HepG2 (cell line): ENCODE measurements at regions not wholly inside any gene's neighbourhood (a gene's known extent, or its start where the extent isn't known, plus 50 kb on each side); places are given as distances from the start of the nearest gene placed in this dataset.

ENCODE experiments used
- FOSL1 ChIP-seq: sonication (generic); formaldehyde crosslinking; IDR thresholded peaks from 2 replicates; pipeline ENCODE4 v1.9.0; 2021; ENCODE audit warnings: missing genetic modification reagents, borderline replicate concordance
- MTF2 ChIP-seq: sonication (generic); formaldehyde crosslinking; IDR thresholded peaks from 2 replicates; pipeline ENCODE4 v1.5.0; 2020; ENCODE audit warnings: missing genetic modification reagents, borderline replicate concordance
- MXD1 ChIP-seq: sonication (generic); formaldehyde crosslinking; IDR thresholded peaks from 2 replicates; pipeline ENCODE4 v1.4.0; 2020; ENCODE audit warnings: mild to moderate bottlenecking, missing genetic modification reagents
- NAIF1 ChIP-seq: sonication (generic); formaldehyde crosslinking; IDR thresholded peaks from 2 replicates; pipeline ENCODE4 v1.5.0; 2020; ENCODE audit warnings: mild to moderate bottlenecking, missing genetic modification reagents, borderline replicate concordance
- NCOA1 ChIP-seq: sonication (generic); formaldehyde crosslinking; IDR thresholded peaks from 2 replicates; pipeline ENCODE4 v1.9.0; 2021; ENCODE audit warnings: missing genetic modification reagents
- NFE2L1 ChIP-seq: sonication (generic); formaldehyde crosslinking; IDR thresholded peaks from 2 replicates; pipeline ENCODE4 v1.4.0; 2020; ENCODE audit warnings: missing genetic modification reagents, mild to moderate bottlenecking, borderline replicate concordance
- NFIB ChIP-seq: sonication (generic); formaldehyde crosslinking; IDR thresholded peaks from 2 replicates; pipeline ENCODE4 v1.9.0; 2021; ENCODE audit warnings: missing genetic modification reagents, mild to moderate bottlenecking, borderline replicate concordance
- THAP9 ChIP-seq: sonication (generic); formaldehyde crosslinking; IDR thresholded peaks from 2 replicates; pipeline ENCODE4; 2020; ENCODE audit warnings: missing genetic modification reagents, mild to moderate bottlenecking, borderline replicate concordance
- ZNF292 ChIP-seq: sonication (generic); formaldehyde crosslinking; IDR thresholded peaks from 2 replicates; pipeline ENCODE4 v1.8.1; 2022; ENCODE audit warnings: mild to moderate bottlenecking, low read depth, missing genetic modification reagents, borderline replicate concordance
- ZNF326 ChIP-seq: sonication (generic); formaldehyde crosslinking; IDR thresholded peaks from 2 replicates; pipeline ENCODE4 v1.4.0; 2020; ENCODE audit warnings: missing genetic modification reagents, borderline replicate concordance
- ZNF644 ChIP-seq: IDR thresholded peaks from 2 replicates; pipeline ENCODE4 v1.6.1; 2016; ENCODE audit warnings: low read depth
- TF ChIP-seq, protein P1 (sequence below): sonication (generic); formaldehyde crosslinking; IDR thresholded peaks from 2 replicates; pipeline ENCODE4 v1.5.0; 2020; ENCODE audit warnings: mild to moderate bottlenecking, missing genetic modification reagents, borderline replicate concordance
- TF ChIP-seq, protein P2 (sequence below): sonication (generic); formaldehyde crosslinking; IDR thresholded peaks from 2 replicates; pipeline ENCODE4 v1.8.1; 2022; ENCODE audit warnings: low read depth, mild to moderate bottlenecking, missing genetic modification reagents
- TF ChIP-seq, protein P3 (sequence below): sonication (generic); formaldehyde crosslinking; IDR thresholded peaks from 2 replicates; pipeline ENCODE4 v1.5.1; 2020; ENCODE audit warnings: mild to moderate bottlenecking, missing genetic modification reagents, borderline replicate concordance

GRCh38 chr13:33678906-33679657 lies 138.9 kb upstream of the RFC3 start (continued):
- TF ChIP-seq, protein P1, sequence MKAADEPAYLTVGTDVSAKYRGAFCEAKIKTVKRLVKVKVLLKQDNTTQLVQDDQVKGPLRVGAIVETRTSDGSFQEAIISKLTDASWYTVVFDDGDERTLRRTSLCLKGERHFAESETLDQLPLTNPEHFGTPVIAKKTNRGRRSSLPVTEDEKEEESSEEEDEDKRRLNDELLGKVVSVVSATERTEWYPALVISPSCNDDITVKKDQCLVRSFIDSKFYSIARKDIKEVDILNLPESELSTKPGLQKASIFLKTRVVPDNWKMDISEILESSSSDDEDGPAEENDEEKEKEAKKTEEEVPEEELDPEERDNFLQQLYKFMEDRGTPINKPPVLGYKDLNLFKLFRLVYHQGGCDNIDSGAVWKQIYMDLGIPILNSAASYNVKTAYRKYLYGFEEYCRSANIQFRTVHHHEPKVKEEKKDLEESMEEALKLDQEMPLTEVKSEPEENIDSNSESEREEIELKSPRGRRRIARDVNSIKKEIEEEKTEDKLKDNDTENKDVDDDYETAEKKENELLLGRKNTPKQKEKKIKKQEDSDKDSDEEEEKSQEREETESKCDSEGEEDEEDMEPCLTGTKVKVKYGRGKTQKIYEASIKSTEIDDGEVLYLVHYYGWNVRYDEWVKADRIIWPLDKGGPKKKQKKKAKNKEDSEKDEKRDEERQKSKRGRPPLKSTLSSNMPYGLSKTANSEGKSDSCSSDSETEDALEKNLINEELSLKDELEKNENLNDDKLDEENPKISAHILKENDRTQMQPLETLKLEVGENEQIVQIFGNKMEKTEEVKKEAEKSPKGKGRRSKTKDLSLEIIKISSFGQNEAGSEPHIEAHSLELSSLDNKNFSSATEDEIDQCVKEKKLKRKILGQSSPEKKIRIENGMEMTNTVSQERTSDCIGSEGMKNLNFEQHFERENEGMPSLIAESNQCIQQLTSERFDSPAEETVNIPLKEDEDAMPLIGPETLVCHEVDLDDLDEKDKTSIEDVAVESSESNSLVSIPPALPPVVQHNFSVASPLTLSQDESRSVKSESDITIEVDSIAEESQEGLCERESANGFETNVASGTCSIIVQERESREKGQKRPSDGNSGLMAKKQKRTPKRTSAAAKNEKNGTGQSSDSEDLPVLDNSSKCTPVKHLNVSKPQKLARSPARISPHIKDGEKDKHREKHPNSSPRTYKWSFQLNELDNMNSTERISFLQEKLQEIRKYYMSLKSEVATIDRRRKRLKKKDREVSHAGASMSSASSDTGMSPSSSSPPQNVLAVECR = peak; percentile 57; the same call in 1 of the 2 replicates
- TF ChIP-seq THAP9 (no peak), NCOA1 (no peak), MTF2 (CRISPR knock-in tag) (no peak), ZNF326 (CRISPR knock-in tag) (no peak), FOSL1 (CRISPR knock-in tag) (peak; percentile 85; the same call in 1 of the 2 replicates), MXD1 (CRISPR knock-in tag) (0 out of 2 replicates have a peak, but pooled peaks have one; percentile 60), ZNF292 (CRISPR knock-in tag) (peak; percentile 91), NFIB (CRISPR knock-in tag) (no peak), ZNF644 (CRISPR knock-in tag) (peak; percentile 69; the same call in 1 of the 2 replicates), NAIF1 (CRISPR knock-in tag) (no peak), NFE2L1 (CRISPR knock-in tag) (peak; percentile 97)
- TF ChIP-seq, protein P2, sequence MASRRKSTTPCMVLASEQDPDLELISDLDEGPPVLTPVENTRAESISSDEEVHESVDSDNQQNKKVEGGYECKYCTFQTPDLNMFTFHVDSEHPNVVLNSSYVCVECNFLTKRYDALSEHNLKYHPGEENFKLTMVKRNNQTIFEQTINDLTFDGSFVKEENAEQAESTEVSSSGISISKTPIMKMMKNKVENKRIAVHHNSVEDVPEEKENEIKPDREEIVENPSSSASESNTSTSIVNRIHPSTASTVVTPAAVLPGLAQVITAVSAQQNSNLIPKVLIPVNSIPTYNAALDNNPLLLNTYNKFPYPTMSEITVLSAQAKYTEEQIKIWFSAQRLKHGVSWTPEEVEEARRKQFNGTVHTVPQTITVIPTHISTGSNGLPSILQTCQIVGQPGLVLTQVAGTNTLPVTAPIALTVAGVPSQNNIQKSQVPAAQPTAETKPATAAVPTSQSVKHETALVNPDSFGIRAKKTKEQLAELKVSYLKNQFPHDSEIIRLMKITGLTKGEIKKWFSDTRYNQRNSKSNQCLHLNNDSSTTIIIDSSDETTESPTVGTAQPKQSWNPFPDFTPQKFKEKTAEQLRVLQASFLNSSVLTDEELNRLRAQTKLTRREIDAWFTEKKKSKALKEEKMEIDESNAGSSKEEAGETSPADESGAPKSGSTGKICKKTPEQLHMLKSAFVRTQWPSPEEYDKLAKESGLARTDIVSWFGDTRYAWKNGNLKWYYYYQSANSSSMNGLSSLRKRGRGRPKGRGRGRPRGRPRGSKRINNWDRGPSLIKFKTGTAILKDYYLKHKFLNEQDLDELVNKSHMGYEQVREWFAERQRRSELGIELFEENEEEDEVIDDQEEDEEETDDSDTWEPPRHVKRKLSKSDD (CRISPR knock-in tag) = peak; percentile 41; the same call in 1 of the 2 replicates
- TF ChIP-seq, protein P3, sequence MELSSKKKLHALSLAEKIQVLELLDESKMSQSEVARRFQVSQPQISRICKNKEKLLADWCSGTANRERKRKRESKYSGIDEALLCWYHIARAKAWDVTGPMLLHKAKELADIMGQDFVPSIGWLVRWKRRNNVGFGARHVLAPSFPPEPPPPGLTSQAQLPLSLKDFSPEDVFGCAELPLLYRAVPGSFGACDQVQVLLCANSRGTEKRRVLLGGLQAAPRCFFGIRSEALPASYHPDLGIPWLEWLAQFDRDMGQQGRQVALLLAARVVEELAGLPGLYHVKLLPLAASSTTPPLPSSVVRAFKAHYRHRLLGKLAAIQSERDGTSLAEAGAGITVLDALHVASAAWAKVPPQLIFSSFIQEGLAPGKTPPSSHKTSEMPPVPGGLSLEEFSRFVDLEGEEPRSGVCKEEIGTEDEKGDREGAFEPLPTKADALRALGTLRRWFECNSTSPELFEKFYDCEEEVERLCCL = no peak
